Stomach (tissue), 8 donors: ENCODE measurements at regions not wholly inside any gene's neighbourhood (a gene's known extent, or its start where the extent isn't known, plus 50 kb on each side); places are given as distances from the start of the nearest gene placed in this dataset.
A peak's percentile ranks its signal among the peaks of the same experiment; 100 is the strongest.

Experiments
- DNase-seq, 2 donors: peaks; one replicate each; pipeline versions ENCODE4 v3.0.0 to v3.0.0-alpha.2; 2013 to 2019
- H3K27ac ChIP-seq, 5 donors: fragments of 200-600 bp in 4 of 5; sonication (generic) in 4 of 5; one replicate each; pipeline ENCODE4 v1.5.1; 2013 to 2019; ENCODE audit warnings: mild to moderate bottlenecking in 1 of 5, moderate library complexity in 1 of 5
- H3K27me3 ChIP-seq, 3 donors: fragments of 200-600 bp; sonication (generic); one replicate each; pipeline ENCODE4 v1.5.1; 2017 to 2019; ENCODE audit warnings: mixed run types in 1 of 3
- H3K36me3 ChIP-seq, 4 donors: fragments of 200-600 bp; sonication (generic); 1 replicate in 3 of 4; 2 replicates in 1 of 4; pipeline ENCODE4 v1.5.1; 2016 to 2019
- H3K4me1 ChIP-seq, 4 donors: fragments of 200-600 bp; sonication (generic); one replicate each; pipeline ENCODE4 v1.5.1; 2016 to 2019
- H3K4me3 ChIP-seq, 4 donors: fragments of 200-600 bp; sonication (generic) in 3 of 4; one replicate each; pipeline ENCODE4 v1.5.1; 2016 to 2019; ENCODE audit warnings: mild to moderate bottlenecking in 1 of 4
- H3K9me3 ChIP-seq, 4 donors: fragments of 200-600 bp; sonication (generic); one replicate each; pipeline ENCODE4 v1.5.1; 2016 to 2019
- EP300 ChIP-seq: sonication (generic); formaldehyde crosslinking; IDR thresholded peaks from one replicate; pipeline ENCODE4 v1.6.1; 2017; ENCODE audit warnings: antibody characterized with exemption
- POLR2A ChIP-seq, 4 donors: fragments of 450-650 bp; IDR thresholded peaks; one replicate each; pipeline ENCODE4 v1.6.1; 2016; ENCODE audit warnings: antibody characterized with exemption in 4 of 4, control low read depth in 2 of 4, mild to moderate bottlenecking in 1 of 4, moderate library complexity in 1 of 4
- POLR2AphosphoS5 ChIP-seq, 3 donors: sonication (generic); formaldehyde crosslinking; IDR thresholded peaks; one replicate each; pipeline ENCODE4 v1.6.1; 2016; ENCODE audit warnings: antibody characterized with exemption in 3 of 3
- WGBS, 5 donors: extraction: QIAGEN DNeasy Blood & Tissue Kit in 3 of 5; methylation state at CpG; one replicate each; pipeline versions ENCODE4 v1.1.5 to v1.1.7; 2013 to 2018; 5-methylcytosine and 5-hydroxymethylcytosine counted together
- intact Hi-C: fragments of 100-400 bp; cut with DNase I; formaldehyde crosslinking; loops from one replicate; pipeline ENCODE4 v1.15.1; 2023; ENCODE audit warnings: low total_unique reads
- TF ChIP-seq, protein P1 (sequence below), 7 experiments: fragments of 450-650 bp in 4 of 7; fragments of 200-600 bp in 3 of 7; sonication (generic) in 3 of 7; IDR thresholded peaks; one replicate each; pipeline ENCODE4 v1.5.1; 2016 to 2019; ENCODE audit warnings: antibody characterized with exemption in 7 of 7, control low read depth in 2 of 7, mild to moderate bottlenecking in 1 of 7
- donor health status: healthy with polysubstance abuse.
- donor health status: Bipolar disorder and iron deficiency.
- donor health status: healthy.

DNA sequence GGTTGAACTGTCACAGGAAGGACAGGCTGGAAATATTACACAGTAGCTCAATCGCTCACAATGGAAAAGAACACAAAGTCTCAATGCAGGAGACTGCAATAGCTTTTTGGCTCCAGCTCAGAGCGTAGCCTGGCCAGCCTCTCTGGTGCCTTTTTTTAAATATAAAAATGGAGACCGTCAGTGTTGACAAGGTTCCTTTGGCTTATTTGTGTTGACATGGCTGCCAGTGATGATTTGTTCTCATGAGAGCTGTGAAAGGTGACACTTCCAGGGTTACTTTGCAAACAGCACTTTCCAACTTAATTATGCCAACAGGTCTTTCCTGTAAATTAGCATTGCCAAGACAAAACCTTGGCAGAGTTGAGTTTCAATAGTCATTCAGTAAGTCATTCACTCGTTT is 70.8 kb downstream of the KCNE4 start:
- no peaks in the 10 kb centered on the region for H3K36me3 ChIP-seq
- TF ChIP-seq POLR2A (IDR thresholded peaks at IDR 0.05) (no peak), POLR2AphosphoS5 (IDR thresholded peaks at IDR 0.05) (no peak), EP300 (no peak)
- TF ChIP-seq, protein P1, sequence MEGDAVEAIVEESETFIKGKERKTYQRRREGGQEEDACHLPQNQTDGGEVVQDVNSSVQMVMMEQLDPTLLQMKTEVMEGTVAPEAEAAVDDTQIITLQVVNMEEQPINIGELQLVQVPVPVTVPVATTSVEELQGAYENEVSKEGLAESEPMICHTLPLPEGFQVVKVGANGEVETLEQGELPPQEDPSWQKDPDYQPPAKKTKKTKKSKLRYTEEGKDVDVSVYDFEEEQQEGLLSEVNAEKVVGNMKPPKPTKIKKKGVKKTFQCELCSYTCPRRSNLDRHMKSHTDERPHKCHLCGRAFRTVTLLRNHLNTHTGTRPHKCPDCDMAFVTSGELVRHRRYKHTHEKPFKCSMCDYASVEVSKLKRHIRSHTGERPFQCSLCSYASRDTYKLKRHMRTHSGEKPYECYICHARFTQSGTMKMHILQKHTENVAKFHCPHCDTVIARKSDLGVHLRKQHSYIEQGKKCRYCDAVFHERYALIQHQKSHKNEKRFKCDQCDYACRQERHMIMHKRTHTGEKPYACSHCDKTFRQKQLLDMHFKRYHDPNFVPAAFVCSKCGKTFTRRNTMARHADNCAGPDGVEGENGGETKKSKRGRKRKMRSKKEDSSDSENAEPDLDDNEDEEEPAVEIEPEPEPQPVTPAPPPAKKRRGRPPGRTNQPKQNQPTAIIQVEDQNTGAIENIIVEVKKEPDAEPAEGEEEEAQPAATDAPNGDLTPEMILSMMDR (IDR thresholded peaks at IDR 0.05), result no peak
- intact Hi-C loops, result no loop called here
- 30 to 43% (median 37%) methylated on average over 4 of the region's 4 CpGs for WGBS, 5 donors
- no peaks in the 10 kb centered on the region for H3K9me3 ChIP-seq
- no peak for DNase-seq
- H3K4me3 ChIP-seq, result no peak overlapping the region
- H3K27ac ChIP-seq, result no peak overlapping the region
- peaks cover 0 to 12% (median 0%) of the 10 kb centered on the region in 4 donors for H3K4me1 ChIP-seq
- no peaks in the 10 kb centered on the region for H3K27me3 ChIP-seq

GRCh38 chr2:223123855-223124610 is 72.0 kb downstream of the KCNE4 start:
- Histone ChIP-seq H3K9me3 (no peaks in the 10 kb centered on the region), H3K27me3 (no peaks in the 10 kb centered on the region), H3K4me3 (no peak overlapping the region), H3K36me3 (no peaks in the 10 kb centered on the region), H3K4me1 (peaks cover 0 to 12% (median 0%) of the 10 kb centered on the region in 4 donors), H3K27ac (peak overlapping the region in 1 of 5 donors; percentile 19)
- 49 to 66% (median 54%) methylated on average over 6 of the region's 6 CpGs for WGBS, 5 donors
- DNase-seq, result peak in 1 of 2 donors; percentile 56
- intact Hi-C loops, result no loop called here
- TF ChIP-seq, protein P1 (IDR thresholded peaks at IDR 0.05), result no peak
- TF ChIP-seq POLR2A (IDR thresholded peaks at IDR 0.05) (no peak), POLR2AphosphoS5 (IDR thresholded peaks at IDR 0.05) (no peak), EP300 (no peak)

- intact Hi-C loops, result no loop called here
- Histone ChIP-seq H3K27ac (no peak overlapping the region), H3K4me1 (no peaks in the 10 kb centered on the region), H3K9me3 (no peaks in the 10 kb centered on the region), H3K36me3 (no peaks in the 10 kb centered on the region), H3K27me3 (no peaks in the 10 kb centered on the region), H3K4me3 (no peak overlapping the region)
- WGBS, 5 donors, result 63 to 86% (median 81%) methylated on average over 4 of the region's 4 CpGs
- TF ChIP-seq, protein P1 (IDR thresholded peaks at IDR 0.05), result no peak
- TF ChIP-seq POLR2AphosphoS5 (IDR thresholded peaks at IDR 0.05), result no peak
- TF ChIP-seq POLR2A (IDR thresholded peaks at IDR 0.05), result no peak
- TF ChIP-seq EP300, result no peak
- DNase-seq, result no peak
Measured at GRCh38 chr2:223141606-223142005, 89.6 kb downstream of the KCNE4 start.

- H3K36me3 ChIP-seq, result no peaks in the 10 kb centered on the region
- TF ChIP-seq POLR2A (IDR thresholded peaks at IDR 0.05) (no peak), POLR2AphosphoS5 (IDR thresholded peaks at IDR 0.05) (no peak), EP300 (no peak)
- TF ChIP-seq, protein P1 (IDR thresholded peaks at IDR 0.05), result no peak
- H3K27me3 ChIP-seq, result no peaks in the 10 kb centered on the region
- intact Hi-C loops, result no loop called here
- H3K4me3 ChIP-seq, result no peak overlapping the region
- no peak for DNase-seq
- H3K9me3 ChIP-seq, result no peaks in the 10 kb centered on the region
- WGBS, 5 donors, result 68 to 80% (median 78%) methylated on average over 7 of the region's 7 CpGs
- no peak overlapping the region for H3K27ac ChIP-seq
- H3K4me1 ChIP-seq, result no peaks in the 10 kb centered on the region
Measured at GRCh38 chr2:223142118-223142517, 90.1 kb downstream of the KCNE4 start.
